ENCODE measurements at regions not wholly inside any gene's neighbourhood (a gene's known extent, or its start where the extent isn't known, plus 50 kb on each side); places are given as distances from the start of the nearest gene placed in this dataset.

DNA sequence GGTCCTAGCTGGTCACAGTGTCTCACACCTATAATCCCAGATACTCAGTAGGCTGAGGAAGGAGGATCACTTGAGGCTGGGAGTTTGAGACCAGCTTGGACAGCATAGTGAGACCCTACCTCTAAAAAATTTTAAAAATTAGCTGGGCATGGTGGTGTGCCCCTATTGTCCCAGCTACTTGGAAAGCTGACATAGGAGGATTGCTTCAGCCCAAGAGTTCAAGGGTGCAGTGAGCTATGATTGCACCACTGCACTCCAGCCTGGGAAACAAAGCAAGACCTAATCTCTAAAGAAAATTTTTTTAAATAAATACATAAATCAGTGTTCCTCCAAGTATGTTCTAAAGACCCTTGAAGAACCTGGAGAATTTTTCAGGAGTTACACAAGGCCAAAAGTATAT lies 50.6 kb upstream of the GNAO1 start:
- no peak for DNase-seq (ENCODE audit: low spot score)

DNA sequence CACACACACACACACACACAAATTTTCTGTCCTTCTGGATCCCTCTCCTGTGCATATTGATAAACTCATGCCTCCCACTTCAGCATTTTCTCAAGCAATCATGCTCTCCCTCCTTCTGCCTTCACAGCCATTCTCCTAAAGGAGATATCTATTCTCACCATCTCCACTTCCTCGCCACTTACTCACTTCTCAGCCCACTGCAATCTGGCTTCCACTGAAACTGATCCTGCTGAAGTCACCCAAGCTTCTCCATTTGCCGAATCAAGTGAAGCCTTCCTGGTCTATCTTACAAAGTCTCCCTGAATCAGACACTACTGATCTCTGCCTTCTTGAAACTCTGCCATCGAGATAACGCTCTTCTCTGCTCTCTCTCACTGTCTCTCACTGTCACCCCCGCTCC lies 54.0 kb upstream of the GNAO1 start:
- no peak for DNase-seq (ENCODE audit: low spot score)

DNA sequence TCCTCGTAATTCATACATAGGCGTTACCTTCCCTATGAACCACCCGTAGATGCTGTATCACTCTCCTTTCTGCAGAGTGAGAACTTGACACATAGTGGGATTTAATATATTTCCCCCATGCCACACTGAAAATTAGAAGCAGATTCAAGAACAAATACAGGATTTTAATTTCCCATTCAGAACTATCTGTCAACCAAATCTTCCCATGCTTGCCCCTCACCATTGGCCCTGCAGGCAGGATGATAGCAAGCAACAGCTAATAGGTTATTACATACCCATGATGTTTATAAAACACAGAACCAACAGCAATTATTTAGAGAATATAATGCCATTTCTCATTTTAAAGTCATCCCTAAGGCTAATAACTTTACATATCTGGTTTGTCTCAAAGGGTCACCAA lies 55.0 kb upstream of the GNAO1 start:
- DNase-seq (ENCODE audit: low spot score), result no peak

DNA sequence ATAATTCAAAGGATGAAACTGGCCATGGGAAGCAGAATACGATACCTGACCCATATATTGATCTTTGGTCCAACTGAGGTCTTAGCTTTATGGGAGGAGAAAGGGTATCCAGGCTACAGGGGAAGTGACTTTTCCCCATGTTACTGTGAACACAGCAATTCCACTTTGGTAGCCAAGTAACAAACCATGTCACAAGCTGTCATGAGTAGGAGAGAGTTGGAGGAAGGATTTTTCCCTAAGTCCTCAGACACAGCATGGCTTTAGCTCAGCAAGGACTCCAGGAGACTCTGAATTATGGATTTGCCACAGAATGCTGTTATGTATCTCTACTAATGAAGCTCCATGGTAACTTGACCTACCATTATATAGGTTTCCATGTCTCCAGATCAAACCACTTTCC lies 56.5 kb upstream of the GNAO1 start:
- DNase-seq (ENCODE audit: low spot score), result no peak

DNA sequence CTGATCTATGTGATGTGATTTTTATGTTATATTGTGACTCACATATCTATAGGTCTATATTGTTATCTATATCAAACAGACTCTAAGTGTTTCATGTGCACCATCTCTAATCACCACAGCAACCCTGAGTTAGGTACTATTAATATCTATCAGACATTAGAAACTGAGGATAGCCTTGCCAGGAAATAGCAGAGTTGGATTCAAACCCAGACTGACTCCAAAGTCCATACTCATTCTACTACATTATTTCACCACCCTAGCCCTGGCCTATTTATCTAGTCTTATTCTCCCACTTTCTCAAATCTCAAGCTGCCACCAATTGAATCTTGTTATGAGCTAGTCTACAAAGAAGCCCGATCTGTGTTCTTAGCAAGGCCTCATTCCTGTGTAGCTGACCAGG lies 65.4 kb upstream of the GNAO1 start:
- no peak for DNase-seq (ENCODE audit: low spot score)

DNA sequence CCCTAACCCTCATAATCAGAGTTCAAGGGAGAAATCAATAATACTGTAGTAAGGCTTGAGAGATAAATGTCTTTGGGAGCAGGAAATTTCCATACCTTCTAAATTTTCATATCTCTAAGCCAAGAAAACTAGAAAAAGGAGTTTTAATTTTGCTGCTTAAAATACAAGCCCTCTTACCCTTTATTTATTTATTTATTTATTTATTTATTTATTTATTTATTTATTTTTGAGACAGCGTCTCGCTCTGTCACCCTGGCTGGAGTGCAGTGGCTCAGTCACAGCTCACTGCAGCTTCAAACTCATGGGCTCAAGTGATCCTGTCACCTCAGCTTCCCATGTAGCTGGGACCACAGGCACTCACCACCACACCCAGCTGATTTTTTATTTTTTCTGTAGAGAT lies 69.0 kb upstream of the GNAO1 start:
- no peak for DNase-seq (ENCODE audit: low spot score)

DNA sequence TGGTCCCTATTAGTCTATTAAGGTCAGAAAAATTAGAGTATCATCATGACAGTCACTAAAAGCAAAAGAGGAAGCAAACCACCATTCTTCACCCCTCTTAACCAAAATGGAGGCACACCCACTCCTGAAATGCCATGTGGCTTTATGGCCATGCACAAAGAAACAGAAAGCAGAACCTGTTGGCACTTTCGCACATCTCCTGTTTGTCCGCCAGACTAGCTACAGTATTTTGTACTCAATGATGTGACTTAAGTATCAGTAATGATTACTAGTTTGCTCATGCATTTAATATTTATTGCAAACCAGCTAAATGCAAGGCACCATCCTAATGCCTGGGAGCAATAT lies 70.2 kb upstream of the GNAO1 start:
- no peak for DNase-seq (ENCODE audit: low spot score)

DNA sequence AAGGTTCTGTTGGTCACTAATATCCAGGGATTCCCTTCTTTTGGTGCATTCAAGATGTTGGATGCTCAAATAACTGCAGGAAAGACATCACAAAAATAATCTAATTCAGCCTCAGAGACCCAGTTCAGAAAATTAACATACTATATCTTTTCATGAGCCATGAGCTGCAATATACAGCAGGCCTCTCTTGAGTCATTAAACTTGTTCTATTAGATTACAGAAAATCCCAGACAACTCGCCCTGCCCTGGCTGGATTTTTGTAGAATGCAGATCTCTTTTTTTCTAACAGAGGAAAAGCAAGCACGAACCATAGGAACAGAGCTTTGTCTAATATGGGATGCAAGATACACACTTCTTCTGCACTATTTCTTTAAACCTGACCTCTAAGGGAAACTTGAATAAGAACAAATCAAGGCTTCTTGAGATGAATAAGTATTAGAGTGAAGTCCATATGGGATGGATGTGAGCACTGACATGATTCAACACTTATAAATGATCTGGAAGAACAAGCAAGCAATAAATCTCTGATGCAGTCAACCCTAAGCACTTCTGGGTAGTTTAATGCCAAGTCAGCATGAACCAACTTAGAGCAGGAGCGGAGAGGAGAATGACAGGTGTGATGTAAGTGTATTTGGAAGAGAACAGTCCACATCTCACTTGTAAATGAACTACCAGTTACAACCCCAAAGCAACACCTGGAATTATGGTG lies 70.7 kb upstream of the GNAO1 start:
- no peak for DNase-seq (ENCODE audit: low spot score)

DNA sequence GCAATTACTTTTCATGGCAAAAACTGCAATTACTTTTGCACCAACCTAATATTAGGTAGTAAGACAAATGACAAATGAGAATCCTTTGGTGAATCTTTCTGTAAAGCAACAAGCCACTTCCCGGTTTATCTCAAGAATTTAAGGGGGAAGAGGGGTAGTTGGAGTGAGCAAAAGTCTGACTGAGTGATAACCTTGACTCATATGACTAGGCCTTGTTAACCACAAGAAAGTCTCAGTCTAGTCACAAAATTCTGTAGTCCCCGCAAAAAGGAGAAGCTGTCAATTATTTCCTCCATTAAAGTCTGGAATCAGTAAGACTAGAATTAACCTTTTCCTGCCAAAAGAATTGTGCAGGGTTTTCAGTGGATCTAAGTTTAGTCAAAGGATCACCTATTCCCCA lies 72.2 kb upstream of the GNAO1 start:
- no peak for DNase-seq (ENCODE audit: low spot score)

DNA sequence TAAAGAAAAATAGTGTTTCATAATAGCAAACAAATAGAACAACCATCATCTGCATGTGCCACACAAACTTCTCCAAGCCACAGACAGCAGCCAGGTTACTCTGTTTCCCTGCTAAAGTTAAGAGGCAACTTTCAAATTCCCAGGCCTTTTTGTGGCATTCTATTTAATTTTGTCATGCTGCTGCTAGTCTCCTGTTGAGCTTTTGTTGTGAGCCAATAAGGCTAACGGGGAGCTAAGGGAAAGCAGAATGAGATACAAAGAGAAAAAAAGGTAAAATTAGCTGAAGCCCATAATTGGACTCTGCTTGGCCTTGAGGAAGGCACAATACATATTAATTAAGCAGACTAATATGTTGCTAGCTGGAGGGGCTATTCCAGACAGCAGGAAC lies 74.7 kb upstream of the GNAO1 start:
- DNase-seq (ENCODE audit: low spot score), result no peak

DNA sequence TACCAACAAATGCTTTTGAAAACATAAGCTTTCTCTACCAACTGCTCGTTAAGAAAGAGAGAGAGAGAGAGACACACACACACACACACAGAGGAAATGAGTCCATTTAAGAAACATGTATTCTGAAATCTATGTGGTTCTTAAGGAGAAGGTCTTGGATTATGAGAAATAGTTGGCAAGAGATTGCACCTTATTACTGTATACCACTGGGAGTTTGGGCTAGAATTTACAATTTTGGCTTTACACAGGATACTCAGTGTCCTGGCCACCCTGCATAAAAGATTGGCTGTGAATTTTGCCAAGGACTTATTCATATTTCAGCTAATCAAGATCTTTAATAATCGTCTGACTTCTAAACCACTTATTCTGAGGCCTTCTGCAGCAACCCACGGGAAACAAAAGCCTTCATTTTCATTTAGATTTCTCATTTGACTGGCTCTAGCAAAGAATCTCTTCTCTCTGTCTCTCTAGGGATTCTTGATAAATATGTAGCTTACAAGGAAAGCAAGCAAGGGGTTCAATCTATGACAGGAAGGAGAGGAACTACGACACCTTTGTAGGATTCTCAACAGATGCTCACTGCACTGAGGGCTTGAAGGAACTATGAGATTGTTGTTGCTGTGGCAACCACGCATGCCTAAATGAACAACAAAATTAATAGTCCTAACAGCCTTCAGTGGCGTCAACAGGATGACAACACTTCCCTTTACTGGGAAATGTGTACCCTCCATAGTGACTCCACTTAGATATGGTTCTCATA lies 75.3 kb upstream of the GNAO1 start:
- DNase-seq (ENCODE audit: low spot score), result no peak

DNA sequence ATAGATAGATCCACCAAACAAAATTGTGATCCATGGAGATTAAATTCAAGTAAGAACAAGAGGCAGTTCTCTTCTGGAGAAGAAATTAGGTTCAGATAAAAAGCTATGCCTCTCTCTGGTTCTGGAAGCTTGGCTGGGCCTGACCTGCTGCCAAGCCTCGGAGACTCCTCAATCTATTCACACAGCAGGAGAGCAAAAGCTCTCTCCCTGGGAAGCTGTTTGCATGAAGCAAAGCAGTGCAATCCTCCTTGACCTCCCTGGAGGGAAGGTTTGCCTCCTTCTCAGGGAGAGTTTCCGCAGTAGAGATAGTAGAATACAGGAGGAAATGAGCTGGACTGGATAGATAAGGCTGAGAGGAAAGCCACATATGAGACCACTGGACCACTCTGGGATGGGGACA lies 78.1 kb upstream of the GNAO1 start:
- DNase-seq (ENCODE audit: low spot score), result no peak

DNA sequence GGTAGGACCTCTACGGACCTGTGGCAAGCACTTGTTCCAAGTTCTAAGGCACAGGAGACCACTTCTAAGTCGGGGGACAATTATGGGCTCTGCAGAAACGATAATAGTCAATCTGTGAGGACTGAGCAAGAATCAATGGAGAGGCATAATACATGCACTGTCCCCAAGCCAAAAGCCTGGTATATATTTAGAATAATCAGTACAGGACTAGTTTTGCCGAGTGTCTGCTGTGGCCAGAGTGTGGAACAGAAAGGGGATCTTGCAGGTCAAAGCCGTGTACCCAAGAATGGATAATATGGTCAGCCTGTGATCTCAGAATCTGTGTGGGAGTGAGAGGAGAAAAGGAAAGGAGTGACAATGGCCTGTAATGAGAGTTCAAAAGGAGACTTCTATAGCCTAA lies 80.2 kb upstream of the GNAO1 start:
- no peak for DNase-seq (ENCODE audit: low spot score)

DNA sequence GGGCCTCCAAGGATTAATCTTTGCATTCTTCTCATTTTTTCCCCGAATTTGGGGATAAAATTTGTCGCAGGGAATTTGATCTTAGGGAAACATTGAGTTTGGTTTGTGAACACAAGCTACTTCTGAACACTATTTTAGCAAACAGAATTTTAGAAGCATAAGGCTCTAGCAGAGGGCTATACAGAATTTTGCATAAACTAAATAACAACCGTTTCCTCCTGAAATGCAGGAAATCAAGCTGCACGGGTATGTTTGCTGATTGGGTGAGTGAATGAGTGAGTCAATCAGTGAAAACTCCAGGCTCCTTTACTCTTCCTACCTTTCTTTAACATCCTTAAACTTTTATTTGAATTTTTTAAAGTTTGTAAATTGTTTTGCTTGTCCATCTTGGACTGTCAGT lies 81.3 kb upstream of the GNAO1 start:
- DNase-seq (ENCODE audit: low spot score), result no peak

DNA sequence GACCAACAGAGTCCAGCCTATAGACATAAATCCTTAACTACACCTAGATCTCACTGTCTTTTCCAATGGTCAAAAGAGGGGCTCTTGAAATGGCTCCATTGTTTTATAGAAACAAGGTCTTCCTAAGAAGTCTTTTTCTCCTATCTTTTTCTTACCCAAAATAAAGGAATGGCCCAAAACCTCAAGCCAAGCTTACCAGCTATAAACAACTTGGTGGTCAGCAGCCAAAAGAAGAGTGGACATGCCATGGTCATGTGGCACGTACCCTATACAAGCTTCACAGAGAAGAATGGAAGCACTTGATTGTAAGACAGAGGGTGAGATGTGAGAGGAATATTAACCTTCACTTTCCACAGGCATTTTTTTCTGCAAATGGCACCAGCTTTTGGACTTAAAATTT lies 82.1 kb upstream of the GNAO1 start:
- no peak for DNase-seq (ENCODE audit: low spot score)

DNA sequence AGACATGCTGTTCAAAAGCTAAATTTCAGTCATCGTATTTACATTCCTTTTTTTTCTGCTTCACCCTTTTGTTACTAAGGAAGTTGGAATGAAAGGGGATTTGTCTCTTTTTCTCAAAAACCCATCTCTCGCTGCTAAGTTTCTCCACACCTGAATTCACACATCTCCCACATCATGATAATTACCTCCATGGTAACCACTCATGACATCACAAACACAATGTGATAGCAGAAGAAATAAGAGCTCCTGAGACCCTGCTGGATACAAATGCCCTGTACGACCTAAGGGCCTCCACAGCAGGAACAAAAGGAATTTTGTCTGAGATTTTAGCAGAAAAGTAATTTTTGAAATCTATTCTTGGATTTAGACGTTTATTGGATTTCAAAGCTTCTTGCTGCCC lies 82.6 kb upstream of the GNAO1 start:
- no peak for DNase-seq (ENCODE audit: low spot score)

DNA sequence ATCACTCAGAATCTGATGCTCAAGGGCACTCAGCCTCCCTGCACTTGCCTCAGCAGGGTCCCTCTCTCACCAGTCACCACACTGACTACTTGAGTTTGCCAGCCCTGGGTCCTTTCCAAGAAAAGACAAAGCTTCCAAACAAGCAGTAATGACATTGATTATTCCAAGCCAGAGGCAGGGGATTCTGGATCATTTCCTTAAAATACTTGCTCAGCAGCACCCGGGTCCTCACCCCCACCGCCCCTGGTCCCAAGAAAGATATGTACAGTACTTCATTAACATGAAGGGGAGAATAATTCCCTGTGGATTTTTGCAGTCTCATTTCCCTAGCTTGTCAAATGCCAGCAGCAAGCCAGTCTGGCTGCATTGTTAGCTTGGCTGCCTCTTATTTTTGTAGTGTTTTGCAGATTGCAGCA lies 83.2 kb upstream of the GNAO1 start:
- DNase-seq (ENCODE audit: low spot score), result no peak

DNA sequence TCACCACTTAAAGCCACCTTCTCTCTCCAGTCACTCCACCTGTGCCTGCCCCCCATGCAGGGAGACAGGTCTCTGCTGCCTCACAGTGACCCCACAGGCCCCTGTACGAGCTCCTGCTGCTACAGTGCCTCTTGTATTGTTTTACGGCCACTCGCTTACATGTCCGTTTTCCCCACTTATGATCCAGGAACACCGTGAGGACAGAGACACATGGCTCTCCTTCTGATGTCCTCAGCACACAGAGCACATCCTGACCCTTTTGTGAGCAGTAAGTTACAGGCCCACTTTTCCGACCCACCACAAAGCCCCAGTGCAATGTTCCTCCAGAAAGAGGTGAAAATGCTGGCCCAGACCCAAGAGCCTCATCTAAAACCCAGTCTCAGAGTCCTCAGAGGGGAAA lies 84.8 kb upstream of the GNAO1 start:
- DNase-seq (ENCODE audit: low spot score), result no peak

DNA sequence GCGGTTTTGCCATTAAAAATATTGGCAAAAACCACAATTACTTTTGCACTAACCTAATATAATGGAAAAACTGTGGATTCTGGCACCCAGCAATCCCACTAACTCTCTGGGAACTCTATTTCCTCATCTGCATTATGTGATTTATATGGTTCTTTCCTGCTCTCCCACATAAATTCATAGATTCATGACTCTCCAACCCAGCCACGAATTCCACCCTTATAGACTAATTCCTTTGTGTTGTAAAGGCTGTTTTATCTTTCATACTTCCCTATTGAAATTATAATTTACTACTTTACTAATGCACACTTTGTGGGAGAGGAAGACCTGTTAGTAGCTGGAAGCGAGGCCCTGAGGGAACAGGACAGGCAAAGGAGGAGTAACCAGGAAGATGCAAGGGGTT lies 88.4 kb upstream of the GNAO1 start:
- no peak for DNase-seq (ENCODE audit: low spot score)

DNA sequence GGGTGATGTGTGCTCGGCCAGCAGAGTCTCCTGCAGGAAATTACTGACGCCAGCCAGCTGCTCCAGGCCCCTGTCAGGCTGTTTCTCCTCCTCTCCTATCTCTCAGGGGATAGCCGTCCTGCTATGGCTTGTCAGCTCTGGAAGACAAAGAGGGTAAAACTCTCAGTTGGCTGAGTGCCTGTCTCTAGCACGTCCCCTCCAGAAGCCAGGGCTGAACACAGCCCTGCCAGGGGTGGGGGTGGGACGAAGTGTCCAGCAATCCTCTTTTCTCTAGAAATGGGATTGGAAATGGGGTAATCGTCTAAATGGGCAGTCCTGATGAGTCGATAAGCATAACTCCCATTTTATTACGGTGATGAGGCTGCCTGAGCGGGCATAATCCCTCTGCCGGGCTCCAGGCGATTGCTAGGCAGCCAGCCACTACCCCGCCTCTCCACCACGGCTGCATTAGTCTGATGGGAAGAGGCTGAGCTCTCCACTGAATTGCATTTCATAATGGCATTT lies 89.1 kb upstream of the GNAO1 start:
- DNase-seq (ENCODE audit: low spot score), result peak; percentile 38

DNA sequence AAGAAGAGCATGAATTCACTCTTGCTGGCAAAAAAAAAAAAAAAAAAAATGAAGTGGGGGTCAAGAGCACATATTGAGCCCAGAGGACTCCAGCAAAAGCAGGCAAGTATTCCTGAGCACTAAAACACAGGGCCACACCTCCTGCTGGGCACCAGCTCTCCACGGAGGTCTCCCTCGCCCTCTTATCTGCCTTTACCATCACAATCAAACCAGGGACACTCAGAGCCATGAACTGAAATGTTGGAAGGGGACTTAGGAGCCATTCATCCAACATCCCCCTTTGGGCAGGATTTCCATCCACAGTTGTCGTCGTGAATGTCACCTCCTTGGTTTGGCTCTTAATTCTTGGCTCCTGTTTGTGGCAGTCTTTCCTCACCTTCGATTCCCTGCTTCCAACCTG lies 89.8 kb upstream of the GNAO1 start:
- no peak for DNase-seq (ENCODE audit: low spot score)

DNA sequence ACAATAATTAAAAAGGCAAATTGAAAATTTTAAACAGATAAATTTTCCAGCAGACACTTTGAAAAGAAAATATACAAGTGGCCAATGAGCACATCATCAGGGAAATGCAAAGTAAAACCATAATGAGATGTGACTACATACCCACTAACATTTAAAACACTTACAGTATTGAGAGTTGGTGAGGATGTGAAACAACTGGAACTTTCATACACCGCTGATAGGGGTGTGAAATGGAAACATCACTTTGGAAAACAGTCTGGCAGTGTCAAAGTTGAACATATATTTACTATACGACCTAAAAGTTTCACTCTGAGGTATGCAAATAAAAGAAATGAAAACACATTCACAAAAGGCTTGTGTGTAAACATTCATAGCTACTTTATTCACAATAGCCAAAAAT lies 94.0 kb upstream of the GNAO1 start:
- no peak for DNase-seq (ENCODE audit: low spot score)

DNA sequence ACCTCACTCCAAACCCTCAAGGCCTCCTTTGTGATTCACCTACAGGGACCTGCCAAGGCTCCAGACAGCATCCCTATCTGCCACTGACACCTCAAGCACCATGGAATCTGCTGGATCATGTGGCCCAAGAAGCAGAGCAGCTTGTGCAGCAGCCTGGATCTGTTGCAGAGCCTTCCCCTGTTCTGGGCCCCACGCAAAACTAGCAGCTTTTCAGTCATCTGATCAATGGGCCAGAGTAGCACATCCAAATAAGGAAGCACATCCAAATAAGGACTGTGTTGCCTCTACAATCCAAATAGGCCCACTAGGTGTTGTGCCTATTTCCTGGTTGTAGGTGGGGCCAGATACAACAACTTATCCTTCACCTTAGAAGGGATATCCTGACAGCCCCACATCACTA lies 97.1 kb upstream of the GNAO1 start:
- DNase-seq (ENCODE audit: low spot score), result no peak

DNA sequence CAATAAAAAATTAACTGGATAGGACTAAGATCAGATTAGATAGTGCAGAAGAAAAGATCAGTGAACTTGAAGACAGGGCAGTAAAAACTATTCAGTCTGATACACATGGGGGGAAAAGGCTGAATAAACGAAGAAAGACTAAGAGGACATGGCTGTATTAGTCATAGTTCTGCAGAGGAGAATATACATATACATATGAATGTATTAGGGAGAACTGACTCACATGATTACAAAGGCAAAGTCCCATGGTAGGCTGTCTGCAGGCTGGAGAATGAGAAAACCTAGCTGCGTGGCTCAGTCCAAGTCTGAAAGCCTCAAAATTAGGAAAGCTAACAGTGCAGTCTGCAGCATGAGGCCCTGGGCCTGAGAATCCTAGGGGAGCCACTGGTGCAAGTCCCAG lies 98.2 kb upstream of the GNAO1 start:
- DNase-seq (ENCODE audit: low spot score), result no peak
